IMR-90 (cell line): ENCODE measurements at regions not wholly inside any gene's neighbourhood (a gene's known extent, or its start where the extent isn't known, plus 50 kb on each side); places are given as distances from the start of the nearest gene placed in this dataset.

Experiments used
- BHLHE40 ChIP-seq: fragments of 150-350 bp; IDR thresholded peaks from 2 replicates; pipeline ENCODE4 v1.6.1; 2016; ENCODE audit warnings: mild to moderate bottlenecking, low read depth, low read length
- CHD1 ChIP-seq: IDR thresholded peaks from 2 replicates; pipeline ENCODE4 v1.6.1; 2012; ENCODE audit warnings: low read depth, low read length, improper control_type of control experiment
- FOS ChIP-seq: fragments of 150-350 bp; IDR thresholded peaks from 2 replicates; pipeline ENCODE4 v1.6.1; 2016; ENCODE audit warnings: low read depth, low read length
- MAFK ChIP-seq: IDR thresholded peaks from 2 replicates; pipeline ENCODE4 v1.6.1; 2012; ENCODE audit warnings: low read depth, low read length, improper control_type of control experiment
- MAZ ChIP-seq: IDR thresholded peaks from 2 replicates; pipeline ENCODE4 v1.6.1; 2012; ENCODE audit warnings: low read depth, mild to moderate bottlenecking, low read length, improper control_type of control experiment, moderate library complexity, borderline replicate concordance
- MXI1 ChIP-seq: IDR thresholded peaks from 2 replicates; pipeline ENCODE4 v1.6.1; 2012; ENCODE audit warnings: low read depth, mild to moderate bottlenecking, low read length, moderate library complexity, borderline replicate concordance
- NFE2L2 ChIP-seq: fragments of 150-350 bp; IDR thresholded peaks from 2 replicates; pipeline ENCODE4 v1.6.1; 2016; ENCODE audit warnings: low read depth, mild to moderate bottlenecking, low read length
- POLR2A ChIP-seq: IDR thresholded peaks from 2 replicates; pipeline ENCODE4 v1.6.1; 2012; ENCODE audit warnings: mild to moderate bottlenecking, low read depth, low read length
- RCOR1 ChIP-seq: IDR thresholded peaks from 2 replicates; pipeline ENCODE4 v1.6.1; 2012; ENCODE audit warnings: mild to moderate bottlenecking, low read length, improper control_type of control experiment; ENCODE audit not compliant: insufficient replicate concordance
- RFX5 ChIP-seq: IDR thresholded peaks from 2 replicates; pipeline ENCODE4 v1.8.0; 2012; ENCODE audit warnings: low read depth, mild to moderate bottlenecking, low read length, moderate library complexity
- SMC3 ChIP-seq: fragments of 150-350 bp; IDR thresholded peaks from 2 replicates; pipeline ENCODE4 v1.6.1; 2016; ENCODE audit warnings: low read depth, mild to moderate bottlenecking, antibody characterized with exemption, low read length, moderate library complexity
- USF2 ChIP-seq: fragments of 150-350 bp; IDR thresholded peaks from 2 replicates; pipeline ENCODE4 v1.6.1; 2017; ENCODE audit warnings: mild to moderate bottlenecking, antibody characterized with exemption, low read length, low read depth
- TF ChIP-seq, protein P1 (sequence below): conservative IDR thresholded peaks from 2 replicates; pipeline ENCODE4 v1.5.1; 2012; ENCODE audit warnings: mild to moderate bottlenecking, low read depth, low read length, improper control_type of control experiment
- TF ChIP-seq, protein P2 (sequence below): fragments of 150-350 bp; IDR thresholded peaks from 2 replicates; pipeline ENCODE4 v1.6.1; 2016; ENCODE audit warnings: low read depth, mild to moderate bottlenecking, low read length, moderate library complexity, borderline replicate concordance

DNA sequence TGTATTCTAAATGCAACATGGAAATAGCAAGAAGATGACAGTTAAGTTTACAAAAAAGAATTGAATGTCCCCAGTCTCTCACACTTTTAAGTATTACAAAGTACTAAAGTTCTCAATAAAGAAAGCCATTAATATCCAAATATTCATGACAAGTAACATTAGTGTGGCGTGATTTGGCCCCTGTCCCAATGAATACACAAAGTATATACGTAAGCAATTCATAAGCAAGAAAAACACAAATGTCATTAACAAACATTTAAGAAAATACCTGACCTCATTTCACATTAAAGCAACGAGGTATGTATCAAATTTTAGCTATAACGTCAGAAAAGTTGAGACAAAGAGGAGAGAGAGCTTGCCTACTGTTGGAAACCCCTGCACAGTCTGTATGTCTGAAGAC lies 241.9 kb upstream of the IRS2 start:
- TF ChIP-seq, protein P1, sequence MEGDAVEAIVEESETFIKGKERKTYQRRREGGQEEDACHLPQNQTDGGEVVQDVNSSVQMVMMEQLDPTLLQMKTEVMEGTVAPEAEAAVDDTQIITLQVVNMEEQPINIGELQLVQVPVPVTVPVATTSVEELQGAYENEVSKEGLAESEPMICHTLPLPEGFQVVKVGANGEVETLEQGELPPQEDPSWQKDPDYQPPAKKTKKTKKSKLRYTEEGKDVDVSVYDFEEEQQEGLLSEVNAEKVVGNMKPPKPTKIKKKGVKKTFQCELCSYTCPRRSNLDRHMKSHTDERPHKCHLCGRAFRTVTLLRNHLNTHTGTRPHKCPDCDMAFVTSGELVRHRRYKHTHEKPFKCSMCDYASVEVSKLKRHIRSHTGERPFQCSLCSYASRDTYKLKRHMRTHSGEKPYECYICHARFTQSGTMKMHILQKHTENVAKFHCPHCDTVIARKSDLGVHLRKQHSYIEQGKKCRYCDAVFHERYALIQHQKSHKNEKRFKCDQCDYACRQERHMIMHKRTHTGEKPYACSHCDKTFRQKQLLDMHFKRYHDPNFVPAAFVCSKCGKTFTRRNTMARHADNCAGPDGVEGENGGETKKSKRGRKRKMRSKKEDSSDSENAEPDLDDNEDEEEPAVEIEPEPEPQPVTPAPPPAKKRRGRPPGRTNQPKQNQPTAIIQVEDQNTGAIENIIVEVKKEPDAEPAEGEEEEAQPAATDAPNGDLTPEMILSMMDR = no peak
- TF ChIP-seq POLR2A (no peak), MAFK (no peak), BHLHE40 (no peak), MXI1 (no peak), MAZ (no peak), SMC3 (no peak), USF2 (no peak), RFX5 (no peak), NFE2L2 (no peak), RCOR1 (no peak), FOS (no peak), CHD1 (no peak)
- TF ChIP-seq, protein P2, sequence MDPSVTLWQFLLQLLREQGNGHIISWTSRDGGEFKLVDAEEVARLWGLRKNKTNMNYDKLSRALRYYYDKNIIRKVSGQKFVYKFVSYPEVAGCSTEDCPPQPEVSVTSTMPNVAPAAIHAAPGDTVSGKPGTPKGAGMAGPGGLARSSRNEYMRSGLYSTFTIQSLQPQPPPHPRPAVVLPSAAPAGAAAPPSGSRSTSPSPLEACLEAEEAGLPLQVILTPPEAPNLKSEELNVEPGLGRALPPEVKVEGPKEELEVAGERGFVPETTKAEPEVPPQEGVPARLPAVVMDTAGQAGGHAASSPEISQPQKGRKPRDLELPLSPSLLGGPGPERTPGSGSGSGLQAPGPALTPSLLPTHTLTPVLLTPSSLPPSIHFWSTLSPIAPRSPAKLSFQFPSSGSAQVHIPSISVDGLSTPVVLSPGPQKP = no peak
